ENCODE measurements at regions not wholly inside any gene's neighbourhood (a gene's known extent, or its start where the extent isn't known, plus 50 kb on each side); places are given as distances from the start of the nearest gene placed in this dataset.
"Not testable (repeated sequence)": the region's sequence is repeated elsewhere in the genome, so short reads cannot be mapped to it uniquely, and the experiment has no call there.

DNA sequence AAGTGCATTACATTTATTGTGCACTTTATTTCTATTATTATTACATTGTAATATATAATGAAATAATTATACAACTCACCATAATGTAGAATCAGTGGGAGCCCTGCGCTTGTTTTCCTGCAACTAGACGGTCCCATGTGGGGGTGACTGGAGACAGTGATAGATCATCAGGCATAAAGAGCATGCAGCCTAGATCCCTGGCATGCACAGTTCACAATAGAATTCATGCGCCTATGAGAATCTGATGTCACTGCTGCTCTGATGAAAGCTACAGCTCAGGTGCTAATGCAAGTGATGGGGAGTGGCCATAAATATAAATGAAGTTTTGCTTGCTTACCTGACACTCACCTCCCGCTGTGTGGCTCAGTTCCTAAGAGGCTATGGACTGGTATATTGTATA, 278.4 kb upstream of the ADGRL3 start:
- not testable (repeated sequence) for TF ChIP-seq ZBTB14 (CRISPR knock-in tag; IDR thresholded peaks at IDR 0.05); SMYD3 (CRISPR knock-in tag; IDR thresholded peaks at IDR 0.05); POLR2G (IDR thresholded peaks at IDR 0.05; ENCODE audit: low read depth, low read length); TAF15 (IDR thresholded peaks at IDR 0.05; ENCODE audit: low read depth, low read length, poor library complexity, severe bottlenecking); NFE2L2 (IDR thresholded peaks at IDR 0.05; ENCODE audit: low read length); KAT8 (CRISPR knock-in tag; IDR thresholded peaks at IDR 0.05); CTCF (CRISPR knock-in tag; IDR thresholded peaks at IDR 0.05); JUN (CRISPR knock-in tag; IDR thresholded peaks at IDR 0.05); ZBTB40 (IDR thresholded peaks at IDR 0.05); ZBTB40 (CRISPR knock-in tag; IDR thresholded peaks at IDR 0.05); ZNF629 (CRISPR knock-in tag; conservative IDR thresholded peaks at IDR 0.05)
